Activated CD8-positive, alpha-beta T cell treated with anti-CD3 and anti-CD28 coated beads for 36 hours (primary cell): ENCODE measurements at regions not wholly inside any gene's neighbourhood (a gene's known extent, or its start where the extent isn't known, plus 50 kb on each side); places are given as distances from the start of the nearest gene placed in this dataset.

Source experiments
- ATAC-seq: fragments of 200-7000 bp; cut with Tn5 transposase; one replicate; pipeline ENCODE4 v1.10.0; 2021; ENCODE audit warnings: mild to moderate bottlenecking, moderate library complexity
- CTCF ChIA-PET: fragments of 350-600 bp; sonication (Branson Sonifier 250); formaldehyde crosslinking; loops from one replicate; lab custom pipeline; 2021; ENCODE audit warnings: antibody characterized with exemption; lab: Charles Lee
- POLR2A ChIA-PET: fragments of 350-600 bp; sonication (Branson Sonifier 250); formaldehyde crosslinking; loops from one replicate; lab custom pipeline; 2021; ENCODE audit warnings: antibody characterized with exemption; lab: Charles Lee
- DNase-seq: peaks from one replicate; pipeline ENCODE4 v3.0.0-alpha.2; 2020
- H3K27ac Mint-ChIP-seq: one replicate; pipeline ENCODE4 v1.8.0; 2021; ENCODE audit warnings: mild to moderate bottlenecking, mixed read lengths
- H3K27me3 Mint-ChIP-seq: one replicate; pipeline ENCODE4 v1.8.0; 2021; ENCODE audit warnings: mixed read lengths
- H3K36me3 Mint-ChIP-seq: one replicate; pipeline ENCODE4 v1.8.0; 2021; ENCODE audit warnings: low read depth, mixed read lengths
- H3K4me1 Mint-ChIP-seq: one replicate; pipeline ENCODE4 v1.8.0; 2021; ENCODE audit warnings: low read depth, mixed read lengths
- H3K4me3 Mint-ChIP-seq: one replicate; pipeline ENCODE4 v1.8.0; 2021; ENCODE audit warnings: mild to moderate bottlenecking, moderate library complexity, mixed read lengths
- H3K9me3 Mint-ChIP-seq: one replicate; pipeline ENCODE4 v1.8.0; 2021; ENCODE audit warnings: mixed read lengths
- intact Hi-C: fragments of 100-400 bp; cut with micrococcal nuclease; formaldehyde crosslinking; loops from one replicate; pipeline ENCODE4 v1.10.0; 2022
- TF ChIP-seq, protein P1 (sequence below): fragments of 200-600 bp; IDR thresholded peaks from one replicate; pipeline ENCODE4 v1.8.0; 2022; ENCODE audit warnings: antibody characterized with exemption, mild to moderate bottlenecking

- DNase-seq (no peak), ATAC-seq (no peak)
- Mint-ChIP-seq H3K36me3 (no peaks in the 10 kb centered on the region), H3K4me1 (no peaks in the 10 kb centered on the region), H3K4me3 (no peak overlapping the region), H3K27ac (no peak overlapping the region), H3K27me3 (no peaks in the 10 kb centered on the region), H3K9me3 (no peaks in the 10 kb centered on the region)
- ChIA-PET POLR2A (no interaction called here), CTCF (no interaction called here)
- TF ChIP-seq, protein P1, sequence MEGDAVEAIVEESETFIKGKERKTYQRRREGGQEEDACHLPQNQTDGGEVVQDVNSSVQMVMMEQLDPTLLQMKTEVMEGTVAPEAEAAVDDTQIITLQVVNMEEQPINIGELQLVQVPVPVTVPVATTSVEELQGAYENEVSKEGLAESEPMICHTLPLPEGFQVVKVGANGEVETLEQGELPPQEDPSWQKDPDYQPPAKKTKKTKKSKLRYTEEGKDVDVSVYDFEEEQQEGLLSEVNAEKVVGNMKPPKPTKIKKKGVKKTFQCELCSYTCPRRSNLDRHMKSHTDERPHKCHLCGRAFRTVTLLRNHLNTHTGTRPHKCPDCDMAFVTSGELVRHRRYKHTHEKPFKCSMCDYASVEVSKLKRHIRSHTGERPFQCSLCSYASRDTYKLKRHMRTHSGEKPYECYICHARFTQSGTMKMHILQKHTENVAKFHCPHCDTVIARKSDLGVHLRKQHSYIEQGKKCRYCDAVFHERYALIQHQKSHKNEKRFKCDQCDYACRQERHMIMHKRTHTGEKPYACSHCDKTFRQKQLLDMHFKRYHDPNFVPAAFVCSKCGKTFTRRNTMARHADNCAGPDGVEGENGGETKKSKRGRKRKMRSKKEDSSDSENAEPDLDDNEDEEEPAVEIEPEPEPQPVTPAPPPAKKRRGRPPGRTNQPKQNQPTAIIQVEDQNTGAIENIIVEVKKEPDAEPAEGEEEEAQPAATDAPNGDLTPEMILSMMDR: no peak
- intact Hi-C loops: no loop called here
These were observed 610.6 kb upstream of the TSPY4 start for GRCh38 chrY:8726616-8727015.

GRCh38 chrY:8729971-8730370 is 607.3 kb upstream of the TSPY4 start:
- no peak overlapping the region for H3K4me3 Mint-ChIP-seq
- intact Hi-C loops: no loop called here
- ChIA-PET POLR2A (no interaction called here), CTCF (no interaction called here)
- H3K27me3 Mint-ChIP-seq: no peaks in the 10 kb centered on the region
- DNase-seq (no peak), ATAC-seq (no peak)
- TF ChIP-seq, protein P1: no peak
- H3K27ac Mint-ChIP-seq: no peak overlapping the region
- H3K4me1 Mint-ChIP-seq: no peaks in the 10 kb centered on the region
- H3K9me3 Mint-ChIP-seq: no peaks in the 10 kb centered on the region
- H3K36me3 Mint-ChIP-seq: no peaks in the 10 kb centered on the region

GRCh38 chrY:8741343-8742069 is 595.8 kb upstream of the TSPY4 start:
- intact Hi-C loops: no loop called here
- no peaks in the 10 kb centered on the region for H3K9me3 Mint-ChIP-seq

GRCh38 chrY:8764184-8764583 is 573.1 kb upstream of the TSPY4 start:
- no peaks in the 10 kb centered on the region for H3K27me3 Mint-ChIP-seq
- no peak overlapping the region for H3K27ac Mint-ChIP-seq
- H3K36me3 Mint-ChIP-seq: no peaks in the 10 kb centered on the region
- ChIA-PET POLR2A (no interaction called here), CTCF (no interaction called here)
- no peaks in the 10 kb centered on the region for H3K4me1 Mint-ChIP-seq
- H3K4me3 Mint-ChIP-seq: no peak overlapping the region
- intact Hi-C loops: no loop called here
- ATAC-seq (no peak), DNase-seq (no peak)
- TF ChIP-seq, protein P1: no peak
- H3K9me3 Mint-ChIP-seq: no peaks in the 10 kb centered on the region

More at GRCh38 chrY:8741343-8742069, 595.8 kb upstream of the TSPY4 start:
- Mint-ChIP-seq H3K36me3 (no peaks in the 10 kb centered on the region), H3K4me3 (no peak overlapping the region), H3K27ac (no peak overlapping the region), H3K4me1 (no peaks in the 10 kb centered on the region), H3K27me3 (no peaks in the 10 kb centered on the region)
- ATAC-seq: no peak
- ChIA-PET CTCF (no interaction called here), POLR2A (no interaction called here)
- TF ChIP-seq, protein P1: no peak
- DNase-seq: no peak

GRCh38 chrY:8781184-8781890 is 555.9 kb upstream of the TSPY4 start:
- Mint-ChIP-seq H3K4me1 (no peaks in the 10 kb centered on the region), H3K9me3 (no peaks in the 10 kb centered on the region), H3K36me3 (no peaks in the 10 kb centered on the region), H3K27ac (no peak overlapping the region), H3K4me3 (no peak overlapping the region), H3K27me3 (no peaks in the 10 kb centered on the region)
- DNase-seq (no peak), ATAC-seq (no peak)
- CTCF ChIA-PET: no interaction called here
- POLR2A ChIA-PET: no interaction called here
- TF ChIP-seq, protein P1: no peak
- intact Hi-C loops: no loop called here
